Ascending aorta (tissue), 2 donors: ENCODE measurements at regions not wholly inside any gene's neighbourhood (a gene's known extent, or its start where the extent isn't known, plus 50 kb on each side); places are given as distances from the start of the nearest gene placed in this dataset.

Experiments
- DNase-seq, 2 donors: peaks; one replicate each; pipeline ENCODE4 v3.0.0-alpha.2; 2019; ENCODE audit warnings: low spot score in 2 of 2
- H3K27ac ChIP-seq, 2 donors: fragments of 200-600 bp; sonication (generic); one replicate each; pipeline ENCODE4 v1.5.1; 2016 to 2017; ENCODE audit warnings: mild to moderate bottlenecking in 1 of 2
- H3K27me3 ChIP-seq: fragments of 200-600 bp; sonication (generic); one replicate; pipeline ENCODE4 v1.5.1; 2017
- H3K36me3 ChIP-seq, 2 donors: fragments of 200-600 bp; sonication (generic); one replicate each; pipeline ENCODE4 v1.5.1; 2016
- H3K4me1 ChIP-seq, 2 donors: fragments of 200-600 bp; sonication (generic); one replicate each; pipeline ENCODE4 v1.5.1; 2016 to 2017; ENCODE audit warnings: mild to moderate bottlenecking in 1 of 2
- H3K4me3 ChIP-seq, 2 donors: fragments of 200-600 bp; sonication (generic); one replicate each; pipeline ENCODE4 v1.5.1; 2016 to 2017; ENCODE audit warnings: mild to moderate bottlenecking in 1 of 2
- H3K9me3 ChIP-seq, 2 donors: fragments of 200-600 bp; sonication (generic); one replicate each; pipeline ENCODE4 v1.5.1; 2016
- intact Hi-C: fragments of 100-400 bp; cut with DNase I; formaldehyde crosslinking; loops from one replicate; pipeline ENCODE4 v1.15.1; 2023
- TF ChIP-seq, protein P1 (sequence below), 3 experiments: fragments of 200-600 bp in 2 of 3; fragments of 450-650 bp in 1 of 3; sonication (generic) in 2 of 3; IDR thresholded peaks; one replicate each; pipeline ENCODE4 v1.5.1; 2016 to 2019; ENCODE audit warnings: antibody characterized with exemption in 3 of 3, mild to moderate bottlenecking in 1 of 3, moderate library complexity in 1 of 3

DNA sequence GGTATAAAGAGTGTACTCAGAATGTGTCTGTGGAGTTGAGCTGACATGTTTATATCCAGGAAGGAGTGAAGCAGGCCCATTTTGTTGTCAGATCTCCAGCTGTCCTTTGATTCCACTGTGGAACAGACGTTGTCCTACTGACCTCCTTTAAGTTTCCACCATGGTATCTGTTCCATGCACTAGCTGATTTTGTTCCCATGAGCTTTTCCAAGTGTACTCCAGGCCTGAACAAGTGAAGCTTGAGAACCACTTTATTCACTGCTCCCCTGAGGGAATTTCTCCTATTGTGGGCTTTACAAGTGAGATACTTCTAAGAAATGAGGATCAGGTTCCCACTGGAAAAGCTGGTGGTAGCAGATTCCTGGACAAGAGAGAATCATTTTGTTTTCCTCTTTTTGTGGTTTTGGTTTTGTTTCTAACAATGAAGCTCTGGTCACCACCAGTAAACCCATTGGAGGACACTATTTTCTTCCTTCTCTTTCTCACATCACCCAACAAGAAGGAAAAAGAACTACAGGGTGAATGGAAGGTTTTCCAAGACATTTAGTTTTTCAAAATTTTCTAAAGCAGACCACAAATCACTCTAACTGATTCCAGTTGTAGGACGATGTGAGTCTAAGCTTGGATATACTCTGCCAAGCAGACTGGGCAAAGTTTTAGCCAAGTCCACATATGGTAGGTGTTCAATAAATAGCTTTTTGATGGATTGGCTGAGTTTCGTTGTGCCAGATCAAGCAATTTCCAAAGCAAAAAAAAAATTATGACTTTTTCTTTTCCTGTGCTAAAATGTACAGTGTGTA, 144.2 kb downstream of the JCAD start:
- peak overlapping the region; percentile 0 to 2 for H3K27ac ChIP-seq
- intact Hi-C loops = no loop called here
- no peaks in the 10 kb centered on the region for H3K9me3 ChIP-seq
- H3K4me3 ChIP-seq = no peak overlapping the region
- H3K36me3 ChIP-seq = no peaks in the 10 kb centered on the region
- no peaks in the 10 kb centered on the region for H3K27me3 ChIP-seq
- TF ChIP-seq, protein P1, sequence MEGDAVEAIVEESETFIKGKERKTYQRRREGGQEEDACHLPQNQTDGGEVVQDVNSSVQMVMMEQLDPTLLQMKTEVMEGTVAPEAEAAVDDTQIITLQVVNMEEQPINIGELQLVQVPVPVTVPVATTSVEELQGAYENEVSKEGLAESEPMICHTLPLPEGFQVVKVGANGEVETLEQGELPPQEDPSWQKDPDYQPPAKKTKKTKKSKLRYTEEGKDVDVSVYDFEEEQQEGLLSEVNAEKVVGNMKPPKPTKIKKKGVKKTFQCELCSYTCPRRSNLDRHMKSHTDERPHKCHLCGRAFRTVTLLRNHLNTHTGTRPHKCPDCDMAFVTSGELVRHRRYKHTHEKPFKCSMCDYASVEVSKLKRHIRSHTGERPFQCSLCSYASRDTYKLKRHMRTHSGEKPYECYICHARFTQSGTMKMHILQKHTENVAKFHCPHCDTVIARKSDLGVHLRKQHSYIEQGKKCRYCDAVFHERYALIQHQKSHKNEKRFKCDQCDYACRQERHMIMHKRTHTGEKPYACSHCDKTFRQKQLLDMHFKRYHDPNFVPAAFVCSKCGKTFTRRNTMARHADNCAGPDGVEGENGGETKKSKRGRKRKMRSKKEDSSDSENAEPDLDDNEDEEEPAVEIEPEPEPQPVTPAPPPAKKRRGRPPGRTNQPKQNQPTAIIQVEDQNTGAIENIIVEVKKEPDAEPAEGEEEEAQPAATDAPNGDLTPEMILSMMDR (IDR thresholded peaks at IDR 0.05) = no peak
- DNase-seq = no peak
- H3K4me1 ChIP-seq = peaks cover 0 to 3% of the 10 kb centered on the region in 2 donors

DNA sequence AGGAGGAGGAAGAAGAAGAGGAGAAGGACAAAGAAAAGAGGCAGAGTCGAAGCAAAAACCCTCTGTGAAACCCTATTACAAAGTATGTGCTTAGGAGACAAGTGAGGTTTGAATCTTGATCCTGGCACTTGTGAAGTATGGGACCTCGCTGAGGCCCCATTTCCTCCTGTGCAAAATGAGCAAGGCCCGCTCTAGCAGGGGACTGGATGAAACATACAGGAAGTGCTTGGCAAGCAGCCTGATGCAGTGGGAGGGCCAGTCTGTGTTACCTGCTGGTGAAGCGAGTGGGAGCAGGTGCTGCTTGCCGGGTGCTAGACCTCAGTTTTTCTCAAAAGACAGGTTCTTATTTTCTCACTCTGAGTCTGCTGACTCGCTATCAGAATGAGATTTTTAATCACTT, 150.4 kb downstream of the JCAD start:
- no peak overlapping the region for H3K4me3 ChIP-seq
- H3K27me3 ChIP-seq = no peaks in the 10 kb centered on the region
- DNase-seq = no peak
- no peaks in the 10 kb centered on the region for H3K36me3 ChIP-seq
- intact Hi-C loops = no loop called here
- TF ChIP-seq, protein P1 (IDR thresholded peaks at IDR 0.05) = no peak
- no peaks in the 10 kb centered on the region for H3K4me1 ChIP-seq
- no peaks in the 10 kb centered on the region for H3K9me3 ChIP-seq
- no peak overlapping the region for H3K27ac ChIP-seq

DNA sequence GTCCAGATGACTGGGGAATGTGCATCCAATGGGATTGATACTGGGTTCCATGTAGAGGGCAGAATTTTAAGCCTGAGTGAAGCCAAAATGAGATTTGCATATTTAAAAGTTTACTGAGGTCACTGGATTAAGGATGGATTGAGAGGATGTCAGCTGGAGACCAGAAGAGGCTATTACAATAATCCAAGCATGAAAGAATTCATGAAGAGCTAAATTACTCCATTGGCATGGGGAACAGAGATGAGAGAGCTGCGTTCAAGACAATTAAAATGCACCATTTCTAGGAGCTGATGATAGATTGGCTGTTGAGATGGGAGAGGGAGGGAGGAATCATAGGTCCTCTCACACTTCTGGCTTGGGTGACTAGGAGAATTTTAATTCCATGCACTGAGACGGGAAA, 158.5 kb downstream of the JCAD start:
- Histone ChIP-seq H3K36me3 (no peaks in the 10 kb centered on the region), H3K9me3 (no peaks in the 10 kb centered on the region), H3K4me1 (peaks cover 0 to 13% of the 10 kb centered on the region in 2 donors), H3K27ac (no peak overlapping the region), H3K27me3 (no peaks in the 10 kb centered on the region), H3K4me3 (no peak overlapping the region)
- no peak for DNase-seq
- intact Hi-C loops = no loop called here
- TF ChIP-seq, protein P1 (IDR thresholded peaks at IDR 0.05) = no peak

DNA sequence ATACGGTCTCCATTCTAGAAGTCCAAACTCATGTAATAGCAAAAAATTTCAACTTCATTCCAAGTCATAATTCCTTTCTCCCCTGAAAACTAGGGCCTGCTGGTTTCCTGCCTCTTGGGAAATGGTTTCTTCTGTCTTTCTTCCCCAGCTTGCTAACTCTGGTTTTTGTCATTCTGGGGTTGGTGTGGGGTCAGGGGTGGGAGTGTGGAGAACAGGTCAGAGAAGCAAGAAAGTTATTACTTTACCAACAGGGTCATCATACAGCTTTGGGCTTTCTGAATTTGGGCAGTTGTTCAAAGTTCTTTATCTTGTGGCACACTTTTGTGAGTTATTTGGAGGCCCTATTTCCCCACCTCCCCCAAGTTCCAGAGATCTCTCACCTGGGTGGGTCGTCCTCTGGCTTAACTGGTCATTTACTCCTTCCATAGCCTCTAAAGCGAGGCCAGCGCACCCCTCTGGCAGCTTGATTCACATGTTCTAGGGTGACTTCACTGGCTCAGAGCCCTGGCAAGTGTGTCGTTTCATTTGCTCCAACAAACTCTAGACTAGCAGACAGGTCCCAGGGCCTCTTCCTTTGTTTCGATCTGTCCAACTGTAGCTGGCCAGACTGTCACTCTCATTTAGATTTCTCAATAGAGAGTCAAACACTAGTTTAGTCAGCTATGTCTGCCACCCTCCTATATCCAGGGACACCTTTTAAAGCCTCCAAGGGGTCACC, 161.2 kb downstream of the JCAD start:
- Histone ChIP-seq H3K4me3 (no peak overlapping the region), H3K27me3 (no peaks in the 10 kb centered on the region), H3K4me1 (peaks cover 0 to 24% of the 10 kb centered on the region in 2 donors), H3K9me3 (peaks cover 0 to 10% of the 10 kb centered on the region in 2 donors), H3K27ac (peak overlapping the region; percentile 87 to 89), H3K36me3 (no peaks in the 10 kb centered on the region)
- DNase-seq = no peak
- TF ChIP-seq, protein P1 (IDR thresholded peaks at IDR 0.05) = no peak
- intact Hi-C loops = loop anchor here (2.0 to 5.0 kb wide), 3 partner anchors 39 to 104 kb away; no protein-coding TSS in a partner anchor

DNA sequence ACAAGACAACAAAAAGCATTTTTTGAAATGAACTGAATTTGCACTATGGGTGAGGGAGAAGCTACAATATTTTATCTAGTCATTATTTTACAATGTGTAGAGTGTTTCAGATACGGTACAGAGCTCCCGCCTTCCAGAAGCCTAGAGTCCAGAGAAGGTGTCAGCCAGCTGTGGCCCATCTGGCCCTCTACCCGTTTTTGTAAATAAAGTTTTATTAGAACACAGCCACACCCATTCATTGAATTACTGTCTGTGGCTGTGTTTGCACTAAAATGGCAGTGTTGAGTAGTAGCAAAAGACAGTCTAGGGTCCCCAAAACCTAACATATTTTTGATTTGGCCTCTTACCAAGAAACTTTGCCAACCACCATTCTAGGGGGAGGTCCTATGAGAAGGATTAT, 162.0 kb downstream of the JCAD start:
- H3K9me3 ChIP-seq = peaks cover 0 to 11% of the 10 kb centered on the region in 2 donors
- peak overlapping the region; percentile 87 to 89 for H3K27ac ChIP-seq
- TF ChIP-seq, protein P1 (IDR thresholded peaks at IDR 0.05) = no peak
- no peaks in the 10 kb centered on the region for H3K36me3 ChIP-seq
- H3K4me3 ChIP-seq = no peak overlapping the region
- intact Hi-C loops = loop anchor here (2.0 to 5.0 kb wide), 2 partner anchors 39 to 105 kb away; no protein-coding TSS in a partner anchor
- DNase-seq = no peak
- H3K27me3 ChIP-seq = no peaks in the 10 kb centered on the region
- H3K4me1 ChIP-seq = peaks cover 0 to 24% of the 10 kb centered on the region in 2 donors
